ENCODE measurements at regions not wholly inside any gene's neighbourhood (a gene's known extent, or its start where the extent isn't known, plus 50 kb on each side); places are given as distances from the start of the nearest gene placed in this dataset.

- TF ChIP-seq POLR2A (IDR thresholded peaks at IDR 0.05; ENCODE audit: low read length) (no peak), SMC3 (IDR thresholded peaks at IDR 0.05) (no peak), KDM1A (IDR thresholded peaks at IDR 0.05; ENCODE audit: low read depth) (no peak), KDM5A (IDR thresholded peaks at IDR 0.05) (no peak)
- TF ChIP-seq, protein P1, sequence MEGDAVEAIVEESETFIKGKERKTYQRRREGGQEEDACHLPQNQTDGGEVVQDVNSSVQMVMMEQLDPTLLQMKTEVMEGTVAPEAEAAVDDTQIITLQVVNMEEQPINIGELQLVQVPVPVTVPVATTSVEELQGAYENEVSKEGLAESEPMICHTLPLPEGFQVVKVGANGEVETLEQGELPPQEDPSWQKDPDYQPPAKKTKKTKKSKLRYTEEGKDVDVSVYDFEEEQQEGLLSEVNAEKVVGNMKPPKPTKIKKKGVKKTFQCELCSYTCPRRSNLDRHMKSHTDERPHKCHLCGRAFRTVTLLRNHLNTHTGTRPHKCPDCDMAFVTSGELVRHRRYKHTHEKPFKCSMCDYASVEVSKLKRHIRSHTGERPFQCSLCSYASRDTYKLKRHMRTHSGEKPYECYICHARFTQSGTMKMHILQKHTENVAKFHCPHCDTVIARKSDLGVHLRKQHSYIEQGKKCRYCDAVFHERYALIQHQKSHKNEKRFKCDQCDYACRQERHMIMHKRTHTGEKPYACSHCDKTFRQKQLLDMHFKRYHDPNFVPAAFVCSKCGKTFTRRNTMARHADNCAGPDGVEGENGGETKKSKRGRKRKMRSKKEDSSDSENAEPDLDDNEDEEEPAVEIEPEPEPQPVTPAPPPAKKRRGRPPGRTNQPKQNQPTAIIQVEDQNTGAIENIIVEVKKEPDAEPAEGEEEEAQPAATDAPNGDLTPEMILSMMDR (IDR thresholded peaks at IDR 0.05) = no peak
These were observed 85.3 kb downstream of the GRIN2B start for GRCh38 chr12:13896063-13896626.

Measured in A549 (cell line).